ENCODE measurements at regions not wholly inside any gene's neighbourhood (a gene's known extent, or its start where the extent isn't known, plus 50 kb on each side); places are given as distances from the start of the nearest gene placed in this dataset.

GRCh38 chr5:175025077-175025476 lies 300.7 kb downstream of the MSX2 start:
- DNase-seq, result no peak

GRCh38 chr5:175021841-175022625 lies 297.7 kb downstream of the MSX2 start:
- no peak for DNase-seq

- DNase-seq, result no peak
Observed at GRCh38 chr5:175021321-175021720, 296.9 kb downstream of the MSX2 start.

GRCh38 chr5:175015028-175015685 lies 290.8 kb downstream of the MSX2 start:
- DNase-seq, result no peak

GRCh38 chr5:175013251-175013650 lies 288.9 kb downstream of the MSX2 start:
- DNase-seq, result no peak

GRCh38 chr5:175012267-175012666 lies 287.9 kb downstream of the MSX2 start:
- no peak for DNase-seq

GRCh38 chr5:175003531-175003930 lies 279.1 kb downstream of the MSX2 start:
- DNase-seq, result no peak

- no peak for DNase-seq
Observed at GRCh38 chr5:175001876-175002645, 277.7 kb downstream of the MSX2 start.

- DNase-seq, result no peak
Observed at GRCh38 chr5:175001311-175001710, 276.9 kb downstream of the MSX2 start.

GRCh38 chr5:174999581-174999980 lies 275.2 kb downstream of the MSX2 start:
- DNase-seq, result no peak

GRCh38 chr5:174998131-174998730 lies 273.8 kb downstream of the MSX2 start:
- DNase-seq, result no peak

GRCh38 chr5:174997688-174998087 lies 273.3 kb downstream of the MSX2 start:
- no peak for DNase-seq

- DNase-seq, result no peak
Observed at GRCh38 chr5:174996941-174997340, 272.6 kb downstream of the MSX2 start.

GRCh38 chr5:174995827-174996226 lies 271.4 kb downstream of the MSX2 start:
- DNase-seq, result no peak

GRCh38 chr5:174991847-174992246 lies 267.5 kb downstream of the MSX2 start:
- DNase-seq, result no peak

- DNase-seq, result no peak
Observed at GRCh38 chr5:174990909-174991308, 266.5 kb downstream of the MSX2 start.

- no peak for DNase-seq
Observed at GRCh38 chr5:174987443-174988012, 263.1 kb downstream of the MSX2 start.

- DNase-seq, result no peak
Observed at GRCh38 chr5:174984863-174985262, 260.5 kb downstream of the MSX2 start.

- no peak for DNase-seq
Observed at GRCh38 chr5:174982485-174982884, 258.1 kb downstream of the MSX2 start.

- DNase-seq, result no peak
Observed at GRCh38 chr5:174981416-174981815, 257.0 kb downstream of the MSX2 start.

GRCh38 chr5:174980952-174981351 lies 256.6 kb downstream of the MSX2 start:
- DNase-seq, result no peak

- no peak for DNase-seq
Observed at GRCh38 chr5:174972291-174972690, 247.9 kb downstream of the MSX2 start.

GRCh38 chr5:174971210-174971609 lies 246.8 kb downstream of the MSX2 start:
- no peak for DNase-seq
